GM10266 (cell line): ENCODE measurements at regions not wholly inside any gene's neighbourhood (a gene's known extent, or its start where the extent isn't known, plus 50 kb on each side); places are given as distances from the start of the nearest gene placed in this dataset.

ENCODE experiments used
- DNase-seq: peaks from one replicate; pipeline ENCODE4 v3.0.0; 2012; ENCODE audit errors: extremely low spot score
- TF ChIP-seq, protein P1 (sequence below): IDR thresholded peaks from 2 replicates; pipeline ENCODE4 v1.5.1; 2012; ENCODE audit warnings: mild to moderate bottlenecking, low read depth; ENCODE audit not compliant: control insufficient read depth, insufficient read depth; ENCODE audit errors: missing control alignments

DNA sequence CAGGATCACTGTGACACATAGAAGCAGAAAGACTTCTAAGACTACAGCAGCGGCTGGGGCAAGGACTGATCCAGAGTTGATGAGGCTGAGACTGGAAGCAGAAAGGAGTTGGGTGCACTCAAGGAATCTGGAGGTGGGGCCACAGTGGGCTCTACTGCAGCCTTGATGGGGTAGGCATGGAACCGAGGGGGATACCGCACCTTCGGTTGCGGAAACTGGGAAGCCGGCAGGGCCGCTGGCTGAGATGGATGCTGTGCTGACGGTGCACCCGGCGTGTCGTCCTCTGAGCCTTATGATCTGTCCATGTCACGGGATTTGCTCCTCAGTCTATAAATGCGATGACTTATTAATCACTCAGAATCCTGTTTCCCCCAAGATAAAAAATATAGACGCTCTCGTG lies 473.5 kb upstream of the MYT1L start:
- TF ChIP-seq, protein P1, sequence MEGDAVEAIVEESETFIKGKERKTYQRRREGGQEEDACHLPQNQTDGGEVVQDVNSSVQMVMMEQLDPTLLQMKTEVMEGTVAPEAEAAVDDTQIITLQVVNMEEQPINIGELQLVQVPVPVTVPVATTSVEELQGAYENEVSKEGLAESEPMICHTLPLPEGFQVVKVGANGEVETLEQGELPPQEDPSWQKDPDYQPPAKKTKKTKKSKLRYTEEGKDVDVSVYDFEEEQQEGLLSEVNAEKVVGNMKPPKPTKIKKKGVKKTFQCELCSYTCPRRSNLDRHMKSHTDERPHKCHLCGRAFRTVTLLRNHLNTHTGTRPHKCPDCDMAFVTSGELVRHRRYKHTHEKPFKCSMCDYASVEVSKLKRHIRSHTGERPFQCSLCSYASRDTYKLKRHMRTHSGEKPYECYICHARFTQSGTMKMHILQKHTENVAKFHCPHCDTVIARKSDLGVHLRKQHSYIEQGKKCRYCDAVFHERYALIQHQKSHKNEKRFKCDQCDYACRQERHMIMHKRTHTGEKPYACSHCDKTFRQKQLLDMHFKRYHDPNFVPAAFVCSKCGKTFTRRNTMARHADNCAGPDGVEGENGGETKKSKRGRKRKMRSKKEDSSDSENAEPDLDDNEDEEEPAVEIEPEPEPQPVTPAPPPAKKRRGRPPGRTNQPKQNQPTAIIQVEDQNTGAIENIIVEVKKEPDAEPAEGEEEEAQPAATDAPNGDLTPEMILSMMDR: no peak
- no peak for DNase-seq

DNA sequence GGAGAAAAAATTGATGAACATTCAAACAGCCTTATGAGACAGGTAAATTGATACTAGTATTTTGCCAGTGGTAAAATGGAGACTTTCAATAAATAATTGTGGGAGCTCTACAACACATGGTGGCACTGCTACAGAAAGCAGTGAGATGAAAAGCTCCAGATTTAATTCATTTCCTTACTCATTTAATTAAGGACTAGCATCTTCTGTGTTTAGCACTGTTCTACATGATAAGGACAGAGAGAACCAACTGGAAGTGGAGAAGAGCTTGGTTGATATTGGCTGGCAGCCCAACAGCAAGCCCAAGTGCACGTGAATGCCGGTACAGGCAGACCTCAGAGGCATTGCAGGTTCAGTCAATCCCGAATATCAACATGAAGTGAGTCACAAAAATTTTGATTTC lies 470.4 kb upstream of the MYT1L start:
- TF ChIP-seq, protein P1: no peak
- DNase-seq: no peak

DNA sequence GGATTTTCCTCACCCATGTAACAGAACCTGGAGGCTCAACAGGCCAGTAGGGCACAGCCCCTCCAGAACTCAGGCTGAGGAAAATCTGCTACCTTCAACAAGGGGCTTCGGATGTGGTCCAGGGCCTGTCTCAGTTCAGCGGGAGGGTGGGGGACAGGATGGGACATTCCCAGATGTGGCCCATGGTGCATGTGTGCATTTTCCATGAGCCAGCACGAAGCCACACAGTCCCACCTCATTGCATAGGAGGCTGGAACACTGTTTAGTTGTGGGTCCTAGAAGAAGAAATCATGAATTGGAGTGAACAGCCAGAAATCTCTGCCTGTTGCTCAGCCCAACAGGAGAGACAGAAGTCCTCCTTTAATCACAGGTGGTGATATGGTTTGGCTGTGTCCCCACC lies 469.6 kb upstream of the MYT1L start:
- no peak for DNase-seq
- TF ChIP-seq, protein P1: no peak

DNA sequence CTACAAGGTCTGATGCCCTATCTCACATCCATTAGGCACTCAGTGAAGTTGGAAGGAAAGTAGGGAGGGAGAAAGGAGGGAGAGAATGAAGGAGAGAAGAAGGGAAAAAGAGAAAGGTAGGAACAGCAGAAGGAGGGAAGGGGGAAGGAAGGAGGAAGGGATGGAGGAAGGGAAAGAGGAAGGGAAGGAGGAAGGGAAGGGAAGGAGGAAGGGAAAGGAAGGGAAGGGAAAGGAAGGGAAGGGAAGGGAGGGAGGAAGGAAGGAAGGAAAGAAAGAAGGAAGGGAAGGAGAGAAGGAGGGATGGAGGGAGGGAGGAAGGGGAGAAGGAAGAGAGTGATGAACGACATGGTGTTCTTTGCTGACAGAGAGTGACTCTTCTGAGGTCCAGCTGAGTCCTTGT lies 468.9 kb upstream of the MYT1L start:
- TF ChIP-seq, protein P1: no peak
- DNase-seq: no peak

DNA sequence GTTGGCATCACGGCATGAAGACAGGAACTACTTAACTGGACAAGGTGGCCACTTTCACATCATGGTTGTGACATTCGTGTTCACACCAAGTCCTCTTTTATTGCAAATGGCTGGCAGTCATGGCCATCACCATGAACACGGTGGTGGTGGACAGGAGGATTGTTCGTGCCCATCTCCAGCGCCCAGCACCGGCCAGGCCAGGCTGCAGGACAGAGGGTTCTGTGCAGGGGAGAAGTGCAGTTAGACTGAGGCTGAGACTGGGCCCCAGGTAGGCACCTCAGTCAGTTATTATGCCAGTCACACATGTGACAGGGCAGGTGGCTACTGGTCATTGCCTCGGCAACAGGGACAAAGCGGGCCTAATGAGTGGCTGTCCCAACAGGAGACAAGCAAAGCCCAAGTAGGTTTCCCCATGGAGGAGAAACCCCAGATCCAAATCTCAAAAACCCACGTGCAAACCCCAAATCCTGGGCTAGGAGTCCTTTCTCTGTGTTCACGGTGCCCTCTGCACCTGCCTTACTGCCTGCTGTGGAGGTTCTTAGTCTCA lies 468.1 kb upstream of the MYT1L start:
- TF ChIP-seq, protein P1: no peak
- no peak for DNase-seq

DNA sequence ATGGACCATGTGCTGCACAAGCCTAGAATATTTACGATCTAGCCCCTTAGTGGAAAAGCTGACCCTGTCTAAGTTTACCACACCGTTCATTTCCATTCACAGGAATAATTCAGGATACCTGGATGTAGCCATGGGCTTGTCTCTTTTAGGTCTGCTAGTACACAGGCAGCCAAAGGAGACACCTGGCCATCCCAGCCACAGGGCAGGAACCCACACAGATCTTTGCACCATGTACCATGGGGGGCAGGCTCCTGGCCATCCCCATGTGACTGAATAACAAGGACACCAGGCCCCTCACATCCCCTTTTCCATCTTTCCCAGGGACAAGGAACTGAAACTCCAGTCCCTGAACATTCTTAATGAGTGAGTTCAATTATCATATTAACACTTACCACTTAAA lies 467.3 kb upstream of the MYT1L start:
- TF ChIP-seq, protein P1: no peak
- DNase-seq: no peak

DNA sequence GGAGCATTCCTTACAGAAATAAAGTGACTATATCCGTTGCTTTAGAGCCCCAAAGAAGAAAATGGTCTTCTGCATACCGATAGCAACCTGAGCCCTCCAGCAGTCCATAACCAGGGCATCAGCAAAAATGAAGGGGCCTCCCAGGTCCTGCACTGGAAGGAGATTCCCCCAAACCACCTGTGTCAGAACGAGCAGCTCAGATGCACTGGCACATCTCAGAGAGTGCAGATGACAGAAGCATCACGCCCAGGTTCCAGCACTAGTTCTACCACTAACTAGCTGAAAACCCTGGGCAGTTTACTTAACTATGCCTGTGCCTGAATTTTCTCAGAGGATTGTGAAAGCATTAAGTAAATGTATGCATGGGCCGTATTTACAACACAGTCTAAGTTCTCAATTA lies 466.7 kb upstream of the MYT1L start:
- TF ChIP-seq, protein P1: no peak
- no peak for DNase-seq
